Testis (tissue), 2 donors: ENCODE measurements at regions not wholly inside any gene's neighbourhood (a gene's known extent, or its start where the extent isn't known, plus 50 kb on each side); places are given as distances from the start of the nearest gene placed in this dataset.

Experiments
- POLR2A ChIP-seq: fragments of 450-650 bp; IDR thresholded peaks from one replicate; pipeline ENCODE4 v1.6.1; 2017; ENCODE audit warnings: antibody characterized with exemption, mild to moderate bottlenecking, moderate library complexity
- TF ChIP-seq, protein P1 (sequence below), 3 experiments: fragments of 450-650 bp in 2 of 3; fragments of 200-600 bp in 1 of 3; sonication (generic) in 1 of 3; IDR thresholded peaks; one replicate each; pipeline ENCODE4 v1.5.1; 2016 to 2019; ENCODE audit warnings: antibody characterized with exemption in 3 of 3, mild to moderate bottlenecking in 2 of 3, moderate library complexity in 1 of 3

GRCh38 chr2:120948662-120949011 lies 213.0 kb downstream of the GLI2 start:
- TF ChIP-seq, protein P1, sequence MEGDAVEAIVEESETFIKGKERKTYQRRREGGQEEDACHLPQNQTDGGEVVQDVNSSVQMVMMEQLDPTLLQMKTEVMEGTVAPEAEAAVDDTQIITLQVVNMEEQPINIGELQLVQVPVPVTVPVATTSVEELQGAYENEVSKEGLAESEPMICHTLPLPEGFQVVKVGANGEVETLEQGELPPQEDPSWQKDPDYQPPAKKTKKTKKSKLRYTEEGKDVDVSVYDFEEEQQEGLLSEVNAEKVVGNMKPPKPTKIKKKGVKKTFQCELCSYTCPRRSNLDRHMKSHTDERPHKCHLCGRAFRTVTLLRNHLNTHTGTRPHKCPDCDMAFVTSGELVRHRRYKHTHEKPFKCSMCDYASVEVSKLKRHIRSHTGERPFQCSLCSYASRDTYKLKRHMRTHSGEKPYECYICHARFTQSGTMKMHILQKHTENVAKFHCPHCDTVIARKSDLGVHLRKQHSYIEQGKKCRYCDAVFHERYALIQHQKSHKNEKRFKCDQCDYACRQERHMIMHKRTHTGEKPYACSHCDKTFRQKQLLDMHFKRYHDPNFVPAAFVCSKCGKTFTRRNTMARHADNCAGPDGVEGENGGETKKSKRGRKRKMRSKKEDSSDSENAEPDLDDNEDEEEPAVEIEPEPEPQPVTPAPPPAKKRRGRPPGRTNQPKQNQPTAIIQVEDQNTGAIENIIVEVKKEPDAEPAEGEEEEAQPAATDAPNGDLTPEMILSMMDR (IDR thresholded peaks at IDR 0.05): no peak
- TF ChIP-seq POLR2A: no peak
